Esophagus muscularis mucosa (tissue), 4 donors: ENCODE measurements at regions not wholly inside any gene's neighbourhood (a gene's known extent, or its start where the extent isn't known, plus 50 kb on each side); places are given as distances from the start of the nearest gene placed in this dataset.

Source experiments
- CTCF ChIP-seq, 3 experiments: fragments of 200-600 bp in 2 of 3; fragments of 450-650 bp in 1 of 3; sonication (generic) in 2 of 3; IDR thresholded peaks; one replicate each; pipeline ENCODE4 v1.5.1; 2017 to 2019; ENCODE audit warnings: antibody characterized with exemption in 3 of 3, mild to moderate bottlenecking in 2 of 3, moderate library complexity in 1 of 3
- EP300 ChIP-seq: sonication (generic); formaldehyde crosslinking; IDR thresholded peaks from one replicate; pipeline ENCODE4 v1.6.1; 2017; ENCODE audit warnings: antibody characterized with exemption
- POLR2A ChIP-seq: fragments of 450-650 bp; IDR thresholded peaks from one replicate; pipeline ENCODE4 v1.6.1; 2017; ENCODE audit warnings: antibody characterized with exemption, moderate library complexity, mild to moderate bottlenecking, low read depth
- POLR2AphosphoS5 ChIP-seq, 2 donors: sonication (generic); formaldehyde crosslinking; IDR thresholded peaks; one replicate each; pipeline ENCODE4 v1.6.1; 2017; ENCODE audit warnings: antibody characterized with exemption in 2 of 2

DNA sequence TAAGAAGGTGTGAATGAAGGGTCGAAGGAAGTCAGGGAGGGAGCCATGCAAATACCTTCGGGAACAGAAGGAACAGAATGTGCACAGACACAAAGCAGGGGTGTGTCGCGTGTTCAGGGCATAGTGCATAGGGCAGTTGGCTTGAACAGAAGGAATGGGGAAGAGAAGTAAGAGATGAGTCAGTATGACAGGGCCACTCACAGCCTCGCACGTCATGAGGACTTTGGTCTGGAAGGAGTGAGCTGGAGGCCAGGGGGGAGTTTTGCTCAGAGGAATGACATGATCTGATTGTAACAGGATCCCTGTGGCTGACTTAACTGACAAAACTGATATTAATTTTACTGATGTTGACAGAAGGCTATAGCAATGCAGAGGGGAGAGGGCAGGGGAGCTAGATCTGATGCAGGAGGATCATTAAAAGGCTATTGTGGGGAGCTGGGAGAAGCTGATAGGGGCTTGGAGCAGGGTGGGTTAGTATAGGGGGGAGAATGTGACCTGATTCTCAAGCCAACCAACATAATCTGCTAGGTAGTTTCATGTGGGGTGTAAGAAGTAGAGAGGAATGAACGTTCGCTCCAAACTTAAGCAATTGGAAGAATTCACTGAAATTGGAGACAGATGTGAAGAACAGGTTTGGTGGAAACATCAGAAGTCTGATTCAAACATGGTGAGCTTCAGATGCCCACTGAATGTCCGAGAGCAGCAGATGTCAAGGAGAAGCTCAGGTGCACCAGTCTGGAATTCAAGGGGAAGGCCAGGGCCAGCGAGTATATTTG lies 60.4 kb upstream of the COPS8 start:
- TF ChIP-seq CTCF (IDR thresholded peaks at IDR 0.05): no peak
- no peak for TF ChIP-seq POLR2A
- no peak for TF ChIP-seq EP300
- TF ChIP-seq POLR2AphosphoS5 (IDR thresholded peaks at IDR 0.05): no peak
